Body of pancreas (tissue), 4 donors: ENCODE measurements at regions not wholly inside any gene's neighbourhood (a gene's known extent, or its start where the extent isn't known, plus 50 kb on each side); places are given as distances from the start of the nearest gene placed in this dataset.

Experiments used
- CTCF ChIP-seq, 7 experiments: fragments of 450-650 bp in 4 of 7; fragments of 200-600 bp in 3 of 7; sonication (generic) in 3 of 7; IDR thresholded peaks; one replicate each; pipeline ENCODE4 v1.5.1; 2016 to 2019; ENCODE audit warnings: antibody characterized with exemption in 7 of 7
- POLR2A ChIP-seq, 3 donors: fragments of 450-650 bp; IDR thresholded peaks; one replicate each; pipeline ENCODE4 v1.6.1; 2016; ENCODE audit warnings: antibody characterized with exemption in 3 of 3, mild to moderate bottlenecking in 2 of 3

DNA sequence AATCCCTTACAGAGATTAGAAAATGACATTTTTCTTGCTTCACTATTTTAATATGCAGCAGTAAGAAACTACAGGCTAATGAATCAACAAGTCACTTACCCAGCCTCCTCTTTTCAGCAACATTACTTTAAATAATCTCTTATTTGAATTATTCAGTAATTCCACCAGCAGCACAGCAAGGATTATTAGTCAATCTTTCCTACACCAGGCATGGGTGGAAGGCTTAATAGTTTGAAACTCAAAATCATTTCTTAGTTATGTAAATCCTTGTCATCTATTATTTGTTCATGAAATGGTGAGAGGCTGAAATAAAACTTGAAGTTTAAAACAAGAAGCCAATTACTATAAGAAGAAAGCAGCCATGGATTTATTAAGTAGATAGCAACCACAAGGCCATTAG lies 530.5 kb downstream of the KCNA4 start:
- TF ChIP-seq CTCF (IDR thresholded peaks at IDR 0.05) (no peak), POLR2A (IDR thresholded peaks at IDR 0.05) (no peak)
